GM20000 (cell line): ENCODE measurements at regions not wholly inside any gene's neighbourhood (a gene's known extent, or its start where the extent isn't known, plus 50 kb on each side); places are given as distances from the start of the nearest gene placed in this dataset.

ENCODE experiments used
- DNase-seq: peaks from one replicate; pipeline ENCODE4 v3.0.0; 2012; ENCODE audit warnings: low spot score
- TF ChIP-seq, protein P1 (sequence below): IDR thresholded peaks from 2 replicates; pipeline ENCODE4 v1.5.1; 2012; ENCODE audit warnings: mild to moderate bottlenecking, control low read depth; ENCODE audit errors: extremely low read depth, missing control alignments

DNA sequence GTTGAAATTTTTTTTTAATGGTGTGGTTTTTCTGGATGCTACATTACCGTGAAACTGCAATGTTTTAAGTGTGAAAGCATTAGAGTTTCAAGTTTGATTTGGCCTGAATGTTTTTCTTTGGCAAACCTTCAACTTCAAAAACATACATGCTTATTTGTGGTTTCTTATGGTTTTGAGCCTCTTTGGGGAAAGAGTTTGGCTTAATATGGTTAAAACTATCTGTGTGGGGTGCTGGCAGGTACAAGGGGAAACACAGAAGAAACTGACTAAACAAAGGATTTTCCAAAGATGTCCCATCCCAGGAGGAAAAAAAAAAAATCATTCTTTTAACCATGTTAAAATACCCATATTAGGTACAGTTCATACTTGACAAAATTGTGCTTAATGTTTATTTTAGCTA is 121.1 kb downstream of the HGF start:
- TF ChIP-seq, protein P1, sequence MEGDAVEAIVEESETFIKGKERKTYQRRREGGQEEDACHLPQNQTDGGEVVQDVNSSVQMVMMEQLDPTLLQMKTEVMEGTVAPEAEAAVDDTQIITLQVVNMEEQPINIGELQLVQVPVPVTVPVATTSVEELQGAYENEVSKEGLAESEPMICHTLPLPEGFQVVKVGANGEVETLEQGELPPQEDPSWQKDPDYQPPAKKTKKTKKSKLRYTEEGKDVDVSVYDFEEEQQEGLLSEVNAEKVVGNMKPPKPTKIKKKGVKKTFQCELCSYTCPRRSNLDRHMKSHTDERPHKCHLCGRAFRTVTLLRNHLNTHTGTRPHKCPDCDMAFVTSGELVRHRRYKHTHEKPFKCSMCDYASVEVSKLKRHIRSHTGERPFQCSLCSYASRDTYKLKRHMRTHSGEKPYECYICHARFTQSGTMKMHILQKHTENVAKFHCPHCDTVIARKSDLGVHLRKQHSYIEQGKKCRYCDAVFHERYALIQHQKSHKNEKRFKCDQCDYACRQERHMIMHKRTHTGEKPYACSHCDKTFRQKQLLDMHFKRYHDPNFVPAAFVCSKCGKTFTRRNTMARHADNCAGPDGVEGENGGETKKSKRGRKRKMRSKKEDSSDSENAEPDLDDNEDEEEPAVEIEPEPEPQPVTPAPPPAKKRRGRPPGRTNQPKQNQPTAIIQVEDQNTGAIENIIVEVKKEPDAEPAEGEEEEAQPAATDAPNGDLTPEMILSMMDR: no peak
- no peak for DNase-seq

DNA sequence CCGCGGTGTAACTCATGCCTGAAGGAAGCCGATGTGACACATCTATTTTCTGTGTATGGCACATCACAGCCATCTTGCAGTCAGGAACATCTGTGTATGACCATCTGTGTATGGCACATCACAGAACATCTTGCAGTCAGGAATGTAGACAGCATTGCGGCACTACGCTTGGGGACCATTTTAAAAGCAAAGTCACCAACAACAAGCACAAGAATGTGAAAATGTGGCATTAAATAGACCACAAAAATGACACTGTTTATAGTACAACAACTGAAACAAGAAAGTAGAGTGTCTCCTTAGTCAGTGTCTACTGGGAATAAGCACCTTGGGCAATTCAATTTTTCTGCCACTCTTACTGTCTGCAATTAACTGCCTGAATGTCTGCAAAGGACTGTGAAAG is 124.4 kb downstream of the HGF start:
- DNase-seq: no peak

DNA sequence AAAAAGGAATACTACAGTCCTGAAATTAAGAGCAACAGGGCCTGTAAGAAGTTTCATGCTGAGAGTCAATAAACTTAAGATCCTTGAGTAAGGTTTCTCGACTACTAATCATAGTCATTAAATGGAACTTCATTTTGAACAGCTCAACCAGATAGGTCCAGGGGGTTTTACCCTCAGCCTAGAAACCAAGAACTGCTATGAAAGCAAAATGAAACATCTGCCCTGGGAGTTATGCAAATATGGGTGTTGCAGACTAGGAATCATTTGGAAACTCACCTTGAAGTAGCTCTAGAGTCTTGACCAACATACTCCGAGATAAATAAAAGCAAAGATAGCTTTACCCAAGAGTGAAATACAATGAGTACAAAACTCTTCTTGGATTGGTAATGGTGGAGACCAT is 128.0 kb downstream of the HGF start:
- DNase-seq: no peak
- TF ChIP-seq, protein P1: no peak

More for the DNA sequence above, 124.4 kb downstream of the HGF start:
- TF ChIP-seq, protein P1: no peak

DNA sequence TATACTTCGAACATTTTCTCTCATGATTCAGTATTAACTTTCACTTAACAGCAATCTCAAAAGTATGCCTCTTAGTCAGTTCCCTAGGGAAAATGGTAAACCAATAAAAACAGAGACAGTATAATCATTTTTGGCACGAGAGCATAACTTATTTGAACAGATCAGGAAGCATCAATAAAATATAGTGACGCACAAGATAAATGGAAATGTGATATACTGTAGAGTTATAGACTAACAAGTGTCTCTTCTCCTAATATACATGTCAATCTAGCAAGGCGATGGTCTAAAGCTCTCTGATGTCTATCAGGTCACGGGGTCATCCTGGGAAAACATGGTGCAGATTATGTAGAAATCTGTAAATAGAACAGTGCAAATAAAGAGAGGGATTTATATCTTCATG is 131.6 kb downstream of the HGF start:
- DNase-seq: no peak
- TF ChIP-seq, protein P1: no peak

DNA sequence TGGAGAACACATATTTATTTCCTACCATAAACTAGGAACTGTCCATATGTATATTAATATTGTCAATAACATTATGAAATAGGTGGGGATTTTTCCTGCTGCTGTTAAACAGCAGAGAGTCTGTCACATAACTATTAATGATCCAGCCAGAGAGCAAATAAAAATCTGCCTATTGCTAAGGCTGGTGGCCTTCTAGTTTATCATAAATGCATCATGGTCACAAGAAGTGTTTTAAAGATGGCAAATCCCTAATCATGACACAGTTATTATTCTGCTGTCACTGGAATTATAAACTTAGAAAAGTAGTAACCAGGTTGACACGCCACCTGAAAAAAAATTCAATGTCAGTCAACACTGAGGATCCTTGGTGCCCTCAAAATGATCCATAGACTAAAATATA is 132.3 kb downstream of the HGF start:
- DNase-seq: no peak
- TF ChIP-seq, protein P1: no peak

DNA sequence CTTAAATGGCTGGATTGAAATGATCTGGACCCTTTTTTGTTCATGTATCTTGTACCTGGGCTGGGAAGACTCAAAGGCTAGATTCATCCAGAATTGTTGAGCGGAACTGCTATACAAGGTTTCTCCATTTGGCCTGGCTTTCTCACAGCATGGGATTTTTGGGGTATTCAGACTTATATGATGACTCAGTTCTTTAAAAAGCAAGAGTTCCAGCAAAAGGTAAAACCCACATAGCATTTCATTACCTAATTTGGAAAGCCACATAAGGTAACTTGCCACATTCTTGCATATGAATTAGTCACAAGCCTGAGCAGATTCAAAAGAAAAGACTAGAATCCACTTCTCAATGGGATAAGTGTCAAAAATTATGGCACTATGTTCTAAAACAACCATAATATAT is 137.4 kb downstream of the HGF start:
- TF ChIP-seq, protein P1: no peak
- no peak for DNase-seq

DNA sequence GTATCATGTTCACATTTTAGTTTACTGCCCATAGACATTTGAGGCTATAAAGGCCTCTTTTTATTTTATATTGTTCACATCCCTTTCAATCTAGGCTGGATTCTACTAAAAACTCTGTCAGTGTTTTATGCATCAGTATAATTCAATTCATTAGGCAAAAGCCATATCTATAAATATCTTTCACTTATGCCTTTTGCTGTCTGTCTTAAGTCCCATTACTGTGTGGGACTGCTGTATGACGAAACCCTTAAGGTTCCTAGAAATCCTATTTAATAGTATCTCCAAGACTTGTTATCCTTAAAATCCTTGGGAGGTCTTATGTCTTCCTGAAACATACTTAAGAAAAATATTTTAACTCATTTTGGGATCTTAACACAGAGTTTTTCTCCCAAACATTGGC is 139.2 kb downstream of the HGF start:
- TF ChIP-seq, protein P1: no peak

DNA sequence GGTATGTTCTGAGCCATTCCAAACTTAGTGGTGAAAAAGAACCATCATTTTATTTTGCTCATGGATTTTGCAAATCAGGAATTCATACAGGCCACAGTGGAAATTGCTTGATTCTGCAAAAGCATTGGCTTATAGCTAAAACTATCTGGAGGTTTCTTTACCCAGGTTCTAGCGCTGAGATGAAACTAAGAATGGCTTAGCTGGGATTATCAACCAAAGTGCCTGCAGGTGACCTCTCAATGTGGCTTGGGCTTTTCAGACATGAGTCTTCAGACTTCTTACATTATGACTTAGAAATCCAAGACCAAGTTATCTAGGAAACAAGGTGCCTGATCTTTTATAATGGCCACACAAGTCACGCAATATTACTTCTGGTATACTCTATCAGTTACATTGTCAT is 140.1 kb downstream of the HGF start:
- TF ChIP-seq, protein P1: no peak
- no peak for DNase-seq

More for the DNA sequence above, 139.2 kb downstream of the HGF start:
- no peak for DNase-seq
